Stimulated activated naive CD4-positive, alpha-beta T cell treated with Interleukin-2 at 50 U/mL for 16 hours (primary cell): ENCODE measurements at regions not wholly inside any gene's neighbourhood (a gene's known extent, or its start where the extent isn't known, plus 50 kb on each side); places are given as distances from the start of the nearest gene placed in this dataset.
"Not testable (repeated sequence)": the region's sequence is repeated elsewhere in the genome, so short reads cannot be mapped to it uniquely, and the experiment has no call there.

ENCODE experiments used
- DNase-seq: peaks from one replicate; lab custom pipeline; 2025; lab: John Stamatoyannopoulos, UW

DNA sequence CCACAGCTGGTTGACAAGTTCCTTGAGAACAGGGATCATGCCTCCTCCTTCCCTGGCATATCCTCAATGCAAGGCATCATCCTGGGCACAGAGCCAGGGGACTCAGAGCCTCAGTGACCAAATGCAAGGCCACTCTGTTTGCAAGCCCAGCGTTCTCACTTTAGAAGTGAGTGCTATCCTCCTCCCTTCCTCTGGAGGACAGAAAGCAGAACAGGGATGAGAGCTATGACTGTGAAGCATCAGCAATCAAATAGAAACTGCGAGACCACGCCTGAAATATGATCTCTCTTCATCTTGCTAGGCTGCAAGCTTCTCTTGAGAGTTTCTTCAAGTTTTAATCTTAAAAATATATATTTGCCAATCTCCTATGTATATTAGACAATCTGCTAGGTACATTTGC, 119.8 kb downstream of the LRATD1 start:
- DNase-seq = no peak

DNA sequence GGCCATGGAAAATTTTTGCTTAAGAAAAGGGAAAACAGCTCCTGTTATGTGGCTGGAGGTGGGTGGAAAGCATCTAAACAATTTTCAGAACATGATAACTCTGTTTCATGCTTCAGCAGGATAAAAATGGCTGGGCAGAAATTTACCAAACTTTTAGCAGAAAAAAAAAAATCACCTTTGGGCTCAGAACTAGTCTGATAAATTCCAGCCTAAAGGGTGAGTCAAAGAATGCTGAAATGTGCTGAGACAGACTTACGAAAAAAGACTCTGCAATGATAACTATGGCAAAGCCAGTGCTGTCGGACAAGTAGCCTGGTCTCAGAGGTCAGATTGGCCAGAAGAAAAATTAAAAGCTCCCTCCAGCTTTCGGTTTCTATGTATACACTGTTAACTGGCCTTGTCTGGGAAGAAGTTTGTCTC, 123.6 kb downstream of the LRATD1 start:
- no peak for DNase-seq

DNA sequence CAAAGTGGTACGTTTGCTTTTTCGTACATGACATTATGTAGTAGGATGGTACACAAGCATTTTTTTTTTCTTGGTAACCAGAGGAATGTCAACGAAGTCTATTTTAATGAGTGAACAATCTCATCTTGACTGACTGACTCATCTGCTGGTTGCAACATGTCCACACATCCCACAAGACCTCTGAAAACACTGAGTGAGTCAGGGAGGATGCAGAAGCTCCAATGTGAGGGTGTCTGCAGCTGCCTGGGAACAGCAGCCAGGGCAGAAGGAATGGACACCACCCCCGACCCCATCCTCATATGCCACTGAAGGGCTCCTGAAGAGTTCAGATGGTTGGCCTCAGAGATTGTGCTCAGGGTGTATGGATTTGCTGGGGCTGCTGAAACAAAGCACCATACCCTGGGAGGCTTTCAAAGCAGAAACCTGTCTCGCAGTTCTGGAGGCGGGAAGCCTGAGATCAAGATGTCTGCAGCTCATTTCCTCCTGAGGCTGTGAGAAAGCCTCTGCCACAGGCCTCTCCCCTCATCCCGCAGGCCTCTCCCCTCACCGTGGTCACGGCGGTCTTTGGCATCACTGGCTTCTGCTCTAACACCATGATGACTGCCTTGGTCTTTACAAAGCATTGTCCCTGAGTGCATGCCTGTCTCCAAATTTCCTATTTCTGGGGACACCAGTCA, 124.6 kb downstream of the LRATD1 start:
- DNase-seq = no peak

DNA sequence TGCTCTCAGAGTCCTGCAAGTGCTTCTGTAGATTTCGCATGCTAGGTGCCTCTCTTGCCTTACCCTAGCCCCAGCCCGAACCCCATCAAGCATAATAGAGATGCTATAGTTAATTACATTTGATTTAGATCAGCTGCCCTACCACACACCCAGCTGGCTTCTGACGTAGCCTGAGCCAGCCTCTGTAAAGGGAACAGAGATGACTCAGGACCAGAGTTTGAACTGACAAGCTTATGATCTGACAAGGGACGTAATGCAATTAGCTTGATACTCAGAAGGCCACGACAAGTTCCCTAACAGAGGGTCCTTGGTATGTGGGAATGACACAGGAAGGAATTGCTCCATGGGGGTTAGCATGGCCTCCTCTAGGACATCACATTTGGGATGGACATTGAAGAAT, 126.6 kb downstream of the LRATD1 start:
- no peak for DNase-seq

DNA sequence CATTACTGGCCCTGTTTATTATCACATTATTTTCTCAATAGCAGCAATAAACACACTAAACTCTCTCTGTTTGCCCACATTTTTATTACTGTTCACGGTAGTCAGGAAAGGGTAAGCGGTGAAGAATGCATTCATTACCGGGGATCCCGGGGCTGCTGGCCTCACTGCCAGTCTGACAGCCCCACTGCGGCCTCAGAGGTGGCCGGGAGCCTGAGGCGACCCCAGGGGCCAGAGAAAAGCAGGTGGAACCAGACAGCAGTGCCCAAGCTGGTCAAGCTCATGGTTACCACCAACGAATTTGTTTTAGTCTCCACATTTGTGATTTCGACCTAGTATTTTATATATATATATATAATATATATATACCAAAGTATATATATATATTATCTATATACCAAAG, 127.7 kb downstream of the LRATD1 start:
- DNase-seq = no peak

DNA sequence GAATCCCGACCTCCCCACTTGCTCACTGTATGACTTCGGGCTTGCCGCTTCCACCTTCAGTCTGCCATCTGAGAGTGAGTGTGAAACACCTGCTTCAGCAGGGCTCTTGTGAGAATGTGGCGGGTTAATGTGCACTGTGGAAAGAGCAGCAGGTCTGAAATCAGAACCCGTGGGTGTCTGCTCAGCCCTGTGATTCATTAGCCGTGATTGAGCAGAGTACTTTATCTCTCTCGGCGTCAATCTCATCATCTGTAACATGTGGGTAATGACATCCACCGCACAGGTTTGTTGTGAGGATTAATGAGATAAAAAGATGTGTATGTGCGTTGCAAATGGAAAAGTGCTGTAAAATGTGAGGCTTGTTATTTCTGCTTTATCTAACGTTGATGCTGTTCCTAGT, 128.6 kb downstream of the LRATD1 start:
- no peak for DNase-seq

DNA sequence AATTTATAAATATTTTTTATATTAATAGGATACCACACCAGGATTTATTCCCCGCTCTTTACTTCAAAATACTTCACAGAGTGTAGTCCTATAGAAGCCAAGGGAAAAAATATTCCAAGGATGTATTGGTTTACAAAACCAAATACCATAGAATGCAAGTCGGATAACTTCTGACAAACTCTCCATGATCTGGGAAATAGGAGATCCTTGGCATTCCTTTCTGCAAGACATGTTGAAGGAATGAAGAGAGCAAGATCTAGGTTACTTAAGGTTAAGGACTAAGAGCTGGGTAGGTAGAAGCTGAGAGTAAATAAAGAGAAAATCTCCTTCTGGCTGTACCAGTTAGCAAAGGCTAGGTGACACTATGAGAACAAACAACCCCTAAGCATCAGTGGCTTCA, 141.2 kb downstream of the LRATD1 start:
- no peak for DNase-seq

DNA sequence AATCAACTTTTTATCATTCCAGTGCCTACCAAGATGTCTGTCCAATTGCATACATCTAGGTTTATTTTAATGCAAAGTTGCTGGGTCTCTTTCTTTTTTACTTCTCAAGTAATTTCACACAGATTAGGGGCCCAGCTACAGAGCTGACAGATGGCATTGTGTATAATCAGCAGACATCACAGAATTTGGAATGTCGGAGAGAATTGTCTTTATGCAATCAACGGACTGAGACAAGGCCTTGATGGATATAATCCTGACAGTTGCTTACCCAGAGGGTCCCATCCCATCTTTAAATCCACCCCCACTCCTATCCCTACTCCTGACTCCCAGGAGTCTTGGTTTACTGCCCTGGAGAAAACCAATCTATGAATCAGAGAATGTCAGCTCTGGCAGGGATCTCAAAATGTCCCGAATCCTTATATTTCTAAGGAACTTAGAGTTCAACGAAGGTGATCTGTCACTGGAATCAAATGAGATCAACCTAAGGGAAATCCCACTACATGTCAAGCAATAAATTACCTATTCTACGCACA, 142.0 kb downstream of the LRATD1 start:
- no peak for DNase-seq

DNA sequence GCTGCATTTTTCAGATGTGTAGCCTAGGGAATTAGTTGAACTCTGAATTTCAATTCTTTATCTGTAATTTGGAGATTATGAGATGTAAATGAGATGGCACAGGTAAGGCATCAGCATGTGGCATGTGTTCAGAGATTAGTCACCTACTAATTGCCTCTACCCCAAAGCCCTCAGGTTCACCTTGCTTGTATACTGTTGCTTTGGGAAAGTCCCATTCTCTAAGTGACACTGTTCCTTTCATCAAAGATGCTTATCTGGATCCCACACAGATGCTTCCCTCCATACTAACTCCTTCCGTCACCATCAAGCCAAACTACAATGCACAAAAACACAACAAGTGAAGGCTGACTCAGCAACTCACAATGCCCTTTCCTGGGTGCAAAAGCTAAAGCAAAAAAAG, 143.7 kb downstream of the LRATD1 start:
- no peak for DNase-seq

DNA sequence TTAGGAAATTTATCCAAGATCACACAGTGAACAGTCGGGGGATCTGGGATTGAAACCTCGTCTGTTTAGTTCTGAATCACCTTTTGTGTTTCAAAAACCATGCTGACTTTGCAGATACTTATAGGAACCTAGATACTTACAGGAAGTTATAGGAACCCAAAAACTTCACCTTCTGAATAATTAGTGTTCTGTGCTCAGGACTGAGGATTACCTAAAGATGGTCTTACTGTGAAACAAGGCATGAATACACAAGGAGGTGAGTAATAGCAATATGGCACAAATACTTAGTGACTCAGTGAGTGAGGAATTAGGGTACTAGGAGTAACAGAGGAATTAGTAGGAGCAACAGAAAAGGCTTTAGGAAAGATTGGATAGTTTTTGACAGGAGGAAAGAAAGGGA, 145.5 kb downstream of the LRATD1 start:
- no peak for DNase-seq

DNA sequence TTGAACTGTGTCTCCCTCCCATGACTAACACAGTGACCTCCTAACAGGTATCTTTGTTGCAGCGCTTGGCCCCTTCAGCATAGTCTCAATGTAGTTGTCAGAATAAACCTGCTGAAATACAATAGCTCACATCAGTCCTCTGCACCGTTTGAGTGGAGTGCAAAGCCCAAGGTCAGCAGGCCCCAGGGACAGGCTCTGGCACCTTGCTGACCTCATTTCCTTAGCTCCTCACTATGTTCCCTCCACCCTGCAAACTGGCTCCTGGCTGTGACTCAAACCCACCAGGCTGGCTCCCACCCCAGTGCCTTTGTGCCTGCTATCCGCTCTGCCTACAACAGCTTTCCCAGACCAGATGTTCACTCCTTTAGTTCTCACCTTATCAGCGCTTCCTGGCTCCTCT, 146.7 kb downstream of the LRATD1 start:
- no peak for DNase-seq

DNA sequence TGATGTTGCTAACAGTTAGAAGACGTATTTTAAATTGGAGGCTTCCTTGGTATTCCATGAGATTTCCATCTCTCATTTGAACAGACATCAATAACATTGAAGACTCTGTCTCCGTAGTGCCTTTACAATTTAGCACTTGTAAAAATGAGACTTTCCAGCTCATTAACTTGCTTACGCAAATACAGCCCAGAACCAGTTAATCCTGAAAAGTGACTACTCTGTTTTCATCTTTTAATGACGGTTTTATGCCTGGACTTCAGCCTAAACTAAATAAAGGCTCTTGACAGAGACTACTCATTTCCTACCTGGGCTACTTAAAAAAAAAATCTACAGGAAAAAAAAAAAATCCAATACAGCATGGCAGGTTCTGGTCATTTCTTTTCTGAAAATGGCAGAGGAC, 148.6 kb downstream of the LRATD1 start:
- DNase-seq = no peak

DNA sequence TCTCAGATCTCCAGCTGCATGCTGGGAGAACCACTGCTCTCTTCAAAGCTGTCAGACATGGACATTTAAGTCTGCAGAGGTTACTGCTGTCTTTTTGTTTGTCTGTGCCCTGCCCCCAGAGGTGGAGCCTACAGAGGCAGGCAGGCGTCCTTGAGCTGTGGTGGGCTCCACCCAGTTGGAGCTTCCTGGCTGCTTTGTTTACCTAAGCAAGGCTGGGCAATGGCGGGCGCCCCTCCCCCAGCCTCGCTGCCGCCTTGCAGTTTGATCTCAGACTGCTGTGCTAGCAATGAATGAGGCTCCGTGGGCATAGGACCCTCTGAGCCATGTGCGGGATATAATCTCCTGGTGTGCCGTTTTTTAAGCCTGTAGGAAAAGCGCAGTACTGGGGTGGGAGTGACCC, 156.3 kb downstream of the LRATD1 start:
- DNase-seq = not testable (repeated sequence)

DNA sequence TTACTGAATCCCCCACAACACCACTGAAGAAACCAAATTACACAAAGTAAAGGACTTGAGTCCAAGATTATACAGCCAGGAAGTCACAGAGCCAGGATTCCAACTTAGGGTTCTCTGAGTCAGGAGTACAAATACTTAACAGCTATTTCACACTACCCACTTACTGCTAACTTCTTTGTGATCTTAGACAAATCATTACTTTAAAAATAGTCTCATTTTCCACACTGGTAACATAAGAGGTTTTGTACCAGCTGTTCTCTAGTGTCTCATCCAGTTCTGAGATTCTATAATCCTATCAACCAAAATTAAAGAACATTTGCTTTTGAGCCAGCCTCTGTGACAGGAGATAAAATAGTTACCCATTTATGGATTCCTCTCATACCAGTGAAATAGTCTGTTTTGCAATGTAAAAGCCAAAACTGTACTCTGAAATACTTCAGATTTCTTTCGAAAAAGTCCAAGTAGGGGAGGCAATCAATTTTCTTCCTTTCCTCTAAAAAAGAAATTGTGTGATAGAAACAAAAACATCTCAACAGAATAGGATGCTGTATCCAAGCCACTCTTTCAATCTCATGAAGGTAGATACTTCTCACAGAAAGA, 157.6 kb downstream of the LRATD1 start:
- no peak for DNase-seq

DNA sequence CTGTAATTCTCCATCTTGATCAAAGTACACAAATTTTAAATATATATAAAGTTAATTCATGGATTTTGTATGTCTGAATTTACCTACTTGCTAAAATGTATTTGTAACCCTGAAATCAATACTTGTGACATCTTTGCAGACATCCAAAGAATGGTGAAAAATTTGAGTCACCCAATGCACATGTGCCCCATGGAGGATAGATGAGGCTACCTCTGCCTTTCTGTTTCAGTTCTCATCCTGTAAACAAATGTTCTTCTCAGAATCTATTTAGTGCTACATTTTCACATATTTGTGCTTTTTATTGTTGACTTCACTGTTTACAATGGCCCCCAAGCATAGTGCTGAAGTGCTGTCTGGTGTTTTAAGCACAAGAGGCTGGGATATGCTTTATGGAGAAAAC, 171.5 kb downstream of the LRATD1 start:
- DNase-seq = no peak

DNA sequence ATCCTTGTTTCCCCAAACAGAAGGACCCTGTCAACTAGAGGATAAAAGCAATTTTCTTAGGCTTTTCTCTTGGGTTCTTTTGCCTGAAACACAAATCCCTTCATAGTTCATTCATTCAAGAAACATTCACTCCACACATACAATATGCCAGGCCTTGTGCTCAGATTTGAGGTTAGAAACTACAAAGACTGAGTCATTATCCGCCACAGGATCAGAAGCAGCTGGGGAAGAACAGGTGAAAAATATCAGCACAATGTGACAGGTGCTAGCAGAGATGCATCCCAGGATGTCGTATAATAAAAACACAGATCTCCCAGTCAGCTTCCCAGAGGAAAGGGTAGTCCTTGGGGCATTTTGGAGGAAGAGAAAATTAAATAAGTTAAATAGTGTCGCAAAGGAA, 172.4 kb downstream of the LRATD1 start:
- no peak for DNase-seq

DNA sequence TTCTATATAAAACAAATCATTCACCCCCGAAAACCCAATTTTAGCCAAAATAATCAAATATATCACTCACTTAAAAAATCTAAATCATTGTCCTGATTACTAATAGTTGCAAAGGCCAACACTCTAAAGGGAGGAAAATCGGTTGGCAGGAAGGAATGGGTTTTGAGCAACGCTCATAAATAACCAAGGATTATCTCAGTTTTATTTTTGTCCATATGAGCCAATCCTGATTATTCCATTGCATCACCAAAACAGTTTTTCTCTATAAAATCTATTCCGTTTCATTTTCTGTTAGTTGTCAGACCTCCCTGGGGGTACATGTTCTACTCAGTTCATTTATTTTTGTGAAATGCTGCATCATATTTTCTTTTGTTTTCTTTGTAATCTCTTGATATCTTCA, 174.1 kb downstream of the LRATD1 start:
- no peak for DNase-seq

DNA sequence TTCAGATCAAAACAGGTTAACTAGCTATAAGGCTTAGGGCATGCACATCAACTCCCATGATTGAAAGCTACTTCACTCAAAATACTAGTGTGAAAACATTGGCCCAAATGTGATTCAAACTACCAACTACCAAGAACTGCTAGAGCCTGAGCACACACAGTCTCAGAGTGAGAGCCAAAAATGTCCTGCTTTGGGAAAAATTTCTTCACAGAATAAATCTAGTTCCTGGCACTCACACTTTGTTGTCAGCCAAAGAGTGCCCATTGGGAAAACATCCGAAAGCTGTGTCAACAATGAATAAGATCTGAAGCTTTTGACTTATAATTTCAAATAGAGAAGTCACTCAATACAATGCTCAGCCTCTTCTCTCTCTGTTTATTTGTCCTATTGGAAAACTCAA, 182.7 kb downstream of the LRATD1 start:
- DNase-seq = no peak

DNA sequence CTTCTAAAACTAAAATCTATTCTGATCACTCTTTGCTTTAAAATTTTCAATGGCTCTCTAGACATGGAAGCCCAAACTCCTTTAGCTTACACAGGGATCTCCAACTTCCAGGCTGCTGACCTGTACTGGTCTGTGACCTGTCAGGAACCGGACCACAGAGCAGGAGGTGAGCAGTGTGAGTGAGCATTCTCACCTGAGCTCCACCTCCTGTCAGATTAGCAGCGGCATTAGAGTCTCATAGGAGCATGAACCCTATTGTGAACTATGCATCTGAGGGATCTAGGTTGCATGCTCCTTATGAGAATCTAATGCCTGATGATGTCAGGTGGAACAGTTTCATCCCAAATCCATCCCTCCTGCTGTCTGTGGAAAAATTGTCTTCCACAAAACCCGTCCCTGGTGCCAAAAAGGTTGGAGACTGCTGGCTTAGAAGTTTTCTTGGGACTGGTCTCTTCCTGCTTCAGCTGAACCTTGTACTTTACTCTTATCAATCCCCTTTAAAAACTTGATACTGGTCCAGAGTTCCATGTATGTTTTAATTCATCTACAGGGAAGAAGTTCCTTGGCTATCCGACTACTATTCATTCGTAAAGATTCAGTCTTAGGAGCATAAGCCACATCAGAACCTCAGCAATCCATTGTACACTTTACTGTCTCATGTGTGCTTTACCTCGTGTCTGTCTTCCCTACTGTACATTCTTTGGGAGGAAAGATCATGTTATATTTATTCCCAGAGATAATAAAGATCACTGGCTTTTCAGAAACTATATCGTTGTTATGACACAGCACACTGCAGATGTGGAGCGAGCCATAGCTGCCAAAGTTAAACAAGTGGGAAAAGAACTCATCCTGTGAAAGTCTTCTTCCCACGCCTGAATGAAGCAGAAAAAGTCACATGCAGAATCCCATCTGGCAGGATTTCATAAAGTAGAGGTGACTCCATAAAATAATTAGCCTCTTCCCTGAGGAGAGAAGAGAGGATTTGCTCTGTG, 183.8 kb downstream of the LRATD1 start:
- DNase-seq = no peak

DNA sequence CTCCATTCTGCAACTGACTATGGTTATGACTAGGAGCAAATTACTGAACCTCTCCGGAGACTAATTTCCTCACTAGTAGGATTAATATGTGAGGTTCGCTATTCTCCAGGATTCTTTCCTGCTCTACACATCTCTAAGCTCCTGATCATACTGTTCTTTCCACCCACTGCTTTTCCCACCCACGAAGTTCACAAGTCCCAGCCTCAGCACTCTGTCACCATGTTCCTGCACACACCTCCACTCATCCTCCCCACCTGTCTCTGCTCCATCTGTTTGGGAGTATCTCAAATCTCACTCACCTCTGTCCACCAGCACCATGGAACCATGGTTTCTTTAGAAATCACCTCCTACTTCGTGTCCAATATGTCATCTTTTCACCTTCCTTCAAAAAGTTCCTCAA, 185.3 kb downstream of the LRATD1 start:
- no peak for DNase-seq

DNA sequence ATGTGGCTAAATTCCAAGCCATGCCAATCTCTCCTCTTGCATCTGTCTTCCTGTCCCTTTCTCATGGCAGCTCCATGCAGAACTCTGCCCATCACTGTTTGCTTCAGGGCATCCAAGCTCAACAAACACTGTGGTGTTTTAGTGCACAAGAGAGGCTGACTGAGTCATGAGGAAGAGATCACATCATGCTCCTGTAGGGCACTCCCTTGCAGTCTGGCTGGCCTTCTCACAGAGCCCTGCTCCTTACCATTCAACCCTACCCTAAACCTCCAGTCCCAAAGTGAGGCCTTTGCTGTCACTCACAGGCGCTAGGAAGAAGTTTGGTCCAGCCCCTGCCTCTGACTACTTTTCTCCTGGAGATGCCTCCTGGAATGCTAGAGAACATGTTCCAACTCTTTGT, 194.0 kb downstream of the LRATD1 start:
- DNase-seq = no peak

DNA sequence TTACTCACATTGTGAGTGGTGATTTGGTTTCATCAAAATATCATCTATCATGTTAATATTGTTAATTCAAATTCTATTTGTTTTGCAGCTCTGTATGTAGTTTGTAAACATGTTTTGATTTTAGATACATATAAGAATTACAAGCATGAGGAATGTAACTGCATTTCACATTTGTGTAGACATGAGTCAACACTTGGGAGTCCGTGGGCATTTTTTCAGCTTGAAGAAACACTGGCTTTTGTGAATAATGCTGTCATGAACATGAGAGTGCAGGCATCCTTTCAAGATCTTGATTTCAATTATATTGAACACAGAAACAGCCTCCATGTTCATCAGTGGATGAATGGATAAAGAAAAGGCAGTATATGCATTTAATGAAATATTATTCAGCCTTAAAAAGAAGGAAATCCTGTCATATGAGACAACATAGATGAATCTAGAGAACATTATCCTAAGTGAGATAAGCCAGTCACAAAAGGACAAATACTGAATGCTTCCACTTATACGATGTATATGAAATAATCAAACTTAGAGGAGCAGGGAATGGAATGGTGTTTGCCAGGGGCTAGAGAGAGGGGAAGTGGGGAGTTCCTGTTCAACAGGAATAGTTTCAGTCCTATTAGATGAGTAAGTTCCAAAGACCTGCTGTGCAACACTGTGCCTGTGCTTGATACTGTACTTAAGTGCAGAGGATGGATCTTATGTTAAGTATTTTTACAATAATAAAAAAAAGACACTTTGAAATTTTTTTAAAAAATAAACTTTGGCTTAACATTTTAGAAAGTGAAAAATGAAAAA, 194.9 kb downstream of the LRATD1 start:
- DNase-seq = no peak
